ENCODE measurements at regions not wholly inside any gene's neighbourhood (a gene's known extent, or its start where the extent isn't known, plus 50 kb on each side); places are given as distances from the start of the nearest gene placed in this dataset.

DNA sequence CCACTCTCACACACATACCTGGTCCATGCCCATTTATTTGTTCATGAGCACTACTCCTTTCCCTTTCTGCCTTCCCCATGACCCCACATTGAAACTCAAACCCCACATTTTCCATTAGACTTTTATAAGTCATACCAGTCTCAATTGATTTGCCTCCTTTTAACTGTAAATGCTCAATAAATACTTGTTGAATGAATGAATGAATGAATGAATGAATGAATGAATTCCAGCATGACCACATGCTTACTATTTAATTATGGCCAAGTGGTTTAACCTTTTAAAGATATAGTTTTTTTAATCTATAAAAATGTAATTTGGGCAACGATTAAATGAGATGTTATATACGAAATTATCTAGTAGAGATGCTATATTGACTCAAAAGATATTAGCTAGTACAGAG is 54.1 kb upstream of the GRAMD2B start:
- Mint-ChIP-seq H3K27me3 (ENCODE audit: low read depth) (no peaks in the 10 kb centered on the region), H3K4me1 (peaks cover 54% of the 10 kb centered on the region), H3K27ac (peak overlapping the region; percentile 52), H3K36me3 (no peaks in the 10 kb centered on the region), H3K9me3 (no peaks in the 10 kb centered on the region), H3K4me3 (no peak overlapping the region)
- DNase-seq (ENCODE audit: low spot score in 2 of 2, unreplicated experiment in 2 of 2): no peak
- TF ChIP-seq, protein P1, sequence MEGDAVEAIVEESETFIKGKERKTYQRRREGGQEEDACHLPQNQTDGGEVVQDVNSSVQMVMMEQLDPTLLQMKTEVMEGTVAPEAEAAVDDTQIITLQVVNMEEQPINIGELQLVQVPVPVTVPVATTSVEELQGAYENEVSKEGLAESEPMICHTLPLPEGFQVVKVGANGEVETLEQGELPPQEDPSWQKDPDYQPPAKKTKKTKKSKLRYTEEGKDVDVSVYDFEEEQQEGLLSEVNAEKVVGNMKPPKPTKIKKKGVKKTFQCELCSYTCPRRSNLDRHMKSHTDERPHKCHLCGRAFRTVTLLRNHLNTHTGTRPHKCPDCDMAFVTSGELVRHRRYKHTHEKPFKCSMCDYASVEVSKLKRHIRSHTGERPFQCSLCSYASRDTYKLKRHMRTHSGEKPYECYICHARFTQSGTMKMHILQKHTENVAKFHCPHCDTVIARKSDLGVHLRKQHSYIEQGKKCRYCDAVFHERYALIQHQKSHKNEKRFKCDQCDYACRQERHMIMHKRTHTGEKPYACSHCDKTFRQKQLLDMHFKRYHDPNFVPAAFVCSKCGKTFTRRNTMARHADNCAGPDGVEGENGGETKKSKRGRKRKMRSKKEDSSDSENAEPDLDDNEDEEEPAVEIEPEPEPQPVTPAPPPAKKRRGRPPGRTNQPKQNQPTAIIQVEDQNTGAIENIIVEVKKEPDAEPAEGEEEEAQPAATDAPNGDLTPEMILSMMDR (IDR thresholded peaks at IDR 0.05; ENCODE audit: unreplicated experiment): no peak

DNA sequence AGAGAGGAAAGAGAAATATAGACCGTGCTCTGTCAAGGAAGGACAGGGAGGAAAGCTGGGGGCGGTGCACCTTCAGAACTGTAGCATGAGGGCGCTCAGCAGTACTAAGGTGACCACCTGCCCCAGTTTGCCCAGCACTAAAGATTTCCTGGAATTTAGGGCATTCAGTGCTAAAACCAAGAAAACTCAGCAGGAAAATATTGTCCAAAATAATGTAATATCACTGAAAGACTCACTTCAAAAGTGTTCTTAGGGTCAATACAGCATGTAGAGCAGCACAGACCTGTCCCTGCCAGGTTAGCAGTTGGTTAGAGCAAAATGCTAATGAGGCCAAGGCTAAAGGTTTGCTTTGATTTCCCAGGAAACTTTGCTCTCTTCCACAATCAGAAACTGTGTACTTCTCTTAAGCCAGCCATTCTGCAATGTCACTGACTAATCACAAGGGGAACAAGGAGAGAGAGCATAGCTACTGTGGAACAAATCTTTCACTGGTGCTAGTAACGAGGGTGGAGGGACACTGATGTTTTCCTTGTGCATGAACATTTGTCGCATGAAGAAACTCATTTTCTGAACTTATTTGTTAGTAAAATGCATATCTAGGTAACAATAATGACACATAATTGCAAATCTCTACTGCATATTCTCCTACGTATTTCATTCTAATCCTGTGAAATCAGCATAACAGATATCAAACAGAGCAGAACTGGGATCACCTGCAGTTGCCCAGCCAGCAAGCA is 53.0 kb upstream of the GRAMD2B start:
- TF ChIP-seq, protein P1 (IDR thresholded peaks at IDR 0.05; ENCODE audit: unreplicated experiment): no peak
- Mint-ChIP-seq H3K4me1 (peaks cover 50% of the 10 kb centered on the region), H3K36me3 (no peaks in the 10 kb centered on the region), H3K4me3 (no peak overlapping the region), H3K27me3 (ENCODE audit: low read depth) (no peaks in the 10 kb centered on the region), H3K27ac (peak overlapping the region; percentile 55), H3K9me3 (no peaks in the 10 kb centered on the region)
- no peak for DNase-seq (ENCODE audit: low spot score in 2 of 2, unreplicated experiment in 2 of 2)

DNA sequence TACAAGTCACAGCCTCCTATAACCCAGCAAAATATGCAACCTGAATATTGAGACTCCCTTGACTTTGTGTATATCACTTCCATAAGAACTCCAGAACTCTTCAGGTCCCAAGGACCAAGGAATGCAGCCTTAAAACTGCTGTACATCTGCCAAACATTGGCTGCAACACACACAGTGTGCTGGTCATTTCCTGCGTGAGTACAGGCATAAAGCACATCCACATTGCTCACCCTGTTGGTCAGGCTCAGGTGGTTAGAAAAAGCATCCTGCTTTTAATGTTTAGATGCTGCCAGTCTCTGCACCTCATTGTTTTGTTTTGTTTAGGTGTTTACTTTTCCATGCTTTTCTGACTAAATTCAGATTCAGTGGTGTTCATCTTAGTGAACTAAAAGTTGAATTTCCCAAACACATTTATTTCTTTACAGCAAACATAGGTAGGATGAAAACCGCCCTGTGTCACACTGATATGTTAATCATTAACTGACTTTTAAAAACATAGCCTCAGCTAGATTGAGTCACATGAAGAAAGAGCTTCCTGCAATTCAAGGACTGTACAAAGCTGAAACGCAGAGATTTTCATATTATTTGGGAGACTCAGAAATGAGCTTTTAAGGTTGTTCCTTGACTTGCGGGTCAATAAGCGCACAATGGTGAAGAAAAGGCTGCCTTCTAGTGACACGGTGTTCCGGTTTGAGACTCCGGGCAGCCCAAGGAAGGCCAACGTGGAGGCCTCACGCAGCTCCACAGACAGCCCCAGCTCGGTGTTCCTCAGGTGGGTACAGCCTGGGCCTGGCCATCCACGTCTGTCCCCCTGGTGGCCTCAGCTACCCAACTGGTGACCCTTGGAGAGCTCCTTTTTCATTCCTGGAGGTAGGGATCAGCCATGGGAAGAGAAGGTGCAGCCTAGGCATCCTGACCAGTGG is 52.2 kb upstream of the GRAMD2B start:
- TF ChIP-seq, protein P1 (IDR thresholded peaks at IDR 0.05; ENCODE audit: unreplicated experiment): no peak
- Mint-ChIP-seq H3K36me3 (no peaks in the 10 kb centered on the region), H3K4me1 (peaks cover 42% of the 10 kb centered on the region), H3K9me3 (no peaks in the 10 kb centered on the region), H3K27me3 (ENCODE audit: low read depth) (no peaks in the 10 kb centered on the region), H3K27ac (peak overlapping the region; percentile 55), H3K4me3 (no peak overlapping the region)
- no peak for DNase-seq (ENCODE audit: low spot score in 2 of 2, unreplicated experiment in 2 of 2)

DNA sequence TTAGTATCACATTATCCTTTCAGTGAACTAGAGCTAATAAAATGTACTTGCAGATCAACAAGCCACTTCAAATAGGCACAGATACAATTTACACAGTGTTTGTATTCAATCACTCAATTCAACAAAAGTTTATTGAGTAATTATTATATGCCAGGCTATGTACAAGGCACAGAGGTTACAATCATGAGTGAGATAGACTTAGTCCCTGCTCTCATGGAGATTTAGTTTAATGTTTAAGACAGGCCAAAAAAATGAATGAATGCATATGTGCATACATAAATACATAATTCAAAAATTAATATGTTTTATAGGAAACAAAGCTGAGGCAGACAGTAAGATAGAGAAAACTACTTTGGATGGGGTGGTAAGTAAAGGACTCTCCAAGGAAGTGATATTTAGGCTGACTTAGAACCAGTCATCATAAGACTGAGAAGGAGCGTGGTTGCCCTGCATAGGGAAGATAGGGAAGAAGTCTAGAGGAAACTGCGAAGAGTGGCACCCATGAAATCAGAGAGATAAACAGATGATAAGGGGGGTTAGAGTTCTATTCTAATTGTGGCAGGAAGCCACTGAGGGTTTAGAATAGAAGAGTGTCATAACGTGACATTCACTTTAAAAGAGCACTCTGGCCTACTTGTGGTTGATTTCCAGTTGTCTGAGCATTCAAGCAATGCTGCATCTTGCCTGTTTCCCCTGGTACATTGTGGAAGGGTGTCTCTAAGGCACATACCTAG is 49.7 kb upstream of the GRAMD2B start:
- H3K4me1 Mint-ChIP-seq: peaks cover 36% of the 10 kb centered on the region
- TF ChIP-seq, protein P1 (IDR thresholded peaks at IDR 0.05; ENCODE audit: unreplicated experiment): no peak

More for the DNA sequence above, 49.7 kb upstream of the GRAMD2B start:
- no peaks in the 10 kb centered on the region for H3K27me3 Mint-ChIP-seq (ENCODE audit: low read depth)
- H3K27ac Mint-ChIP-seq: no peak overlapping the region
- no peaks in the 10 kb centered on the region for H3K36me3 Mint-ChIP-seq
- no peak overlapping the region for H3K4me3 Mint-ChIP-seq
- no peak for DNase-seq (ENCODE audit: low spot score in 2 of 2, unreplicated experiment in 2 of 2)
- no peaks in the 10 kb centered on the region for H3K9me3 Mint-ChIP-seq
